Suprapubic skin (tissue), 4 donors: ENCODE measurements at regions not wholly inside any gene's neighbourhood (a gene's known extent, or its start where the extent isn't known, plus 50 kb on each side); places are given as distances from the start of the nearest gene placed in this dataset.

Source experiments
- EP300 ChIP-seq: sonication (generic); formaldehyde crosslinking; IDR thresholded peaks from one replicate; pipeline ENCODE4 v1.6.1; 2017; ENCODE audit warnings: antibody characterized with exemption
- POLR2A ChIP-seq, 2 donors: fragments of 450-650 bp; IDR thresholded peaks; one replicate each; pipeline ENCODE4 v1.6.1; 2017; ENCODE audit warnings: antibody characterized with exemption in 2 of 2, mild to moderate bottlenecking in 2 of 2, moderate library complexity in 2 of 2
- POLR2AphosphoS5 ChIP-seq, 3 donors: sonication (generic); formaldehyde crosslinking; IDR thresholded peaks; one replicate each; pipeline ENCODE4 v1.6.1; 2017; ENCODE audit warnings: antibody characterized with exemption in 3 of 3
- TF ChIP-seq, protein P1 (sequence below), 2 donors: fragments of 200-600 bp in 1 of 2; fragments of 450-650 bp in 1 of 2; sonication (generic) in 1 of 2; IDR thresholded peaks; one replicate each; pipeline ENCODE4 v1.5.1; 2016 to 2019; ENCODE audit warnings: antibody characterized with exemption in 2 of 2, mild to moderate bottlenecking in 1 of 2, moderate library complexity in 1 of 2

DNA sequence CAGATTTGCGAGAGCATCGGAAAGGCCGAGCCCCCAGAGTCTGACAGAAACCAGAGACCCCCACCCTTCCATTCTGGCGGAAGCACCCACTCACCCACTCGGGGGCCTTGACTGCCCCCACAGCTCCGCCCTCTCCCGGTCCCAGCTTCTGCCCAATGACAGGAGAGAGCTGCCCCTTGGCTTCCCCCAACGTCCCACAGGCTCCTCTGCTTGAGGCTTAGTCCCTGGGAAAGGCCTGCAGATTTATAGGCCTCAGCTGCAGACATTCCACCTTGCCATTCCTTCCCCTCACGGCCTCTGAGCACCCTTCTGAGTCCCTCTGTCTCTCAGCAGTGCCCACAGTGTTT, 125.0 kb upstream of the NCAM1 start:
- TF ChIP-seq POLR2A (IDR thresholded peaks at IDR 0.05) (no peak), POLR2AphosphoS5 (IDR thresholded peaks at IDR 0.05) (no peak), EP300 (no peak)
- TF ChIP-seq, protein P1, sequence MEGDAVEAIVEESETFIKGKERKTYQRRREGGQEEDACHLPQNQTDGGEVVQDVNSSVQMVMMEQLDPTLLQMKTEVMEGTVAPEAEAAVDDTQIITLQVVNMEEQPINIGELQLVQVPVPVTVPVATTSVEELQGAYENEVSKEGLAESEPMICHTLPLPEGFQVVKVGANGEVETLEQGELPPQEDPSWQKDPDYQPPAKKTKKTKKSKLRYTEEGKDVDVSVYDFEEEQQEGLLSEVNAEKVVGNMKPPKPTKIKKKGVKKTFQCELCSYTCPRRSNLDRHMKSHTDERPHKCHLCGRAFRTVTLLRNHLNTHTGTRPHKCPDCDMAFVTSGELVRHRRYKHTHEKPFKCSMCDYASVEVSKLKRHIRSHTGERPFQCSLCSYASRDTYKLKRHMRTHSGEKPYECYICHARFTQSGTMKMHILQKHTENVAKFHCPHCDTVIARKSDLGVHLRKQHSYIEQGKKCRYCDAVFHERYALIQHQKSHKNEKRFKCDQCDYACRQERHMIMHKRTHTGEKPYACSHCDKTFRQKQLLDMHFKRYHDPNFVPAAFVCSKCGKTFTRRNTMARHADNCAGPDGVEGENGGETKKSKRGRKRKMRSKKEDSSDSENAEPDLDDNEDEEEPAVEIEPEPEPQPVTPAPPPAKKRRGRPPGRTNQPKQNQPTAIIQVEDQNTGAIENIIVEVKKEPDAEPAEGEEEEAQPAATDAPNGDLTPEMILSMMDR (IDR thresholded peaks at IDR 0.05), result no peak
